ENCODE measurements at regions not wholly inside any gene's neighbourhood (a gene's known extent, or its start where the extent isn't known, plus 50 kb on each side); places are given as distances from the start of the nearest gene placed in this dataset.

- TF ChIP-seq, protein P1, sequence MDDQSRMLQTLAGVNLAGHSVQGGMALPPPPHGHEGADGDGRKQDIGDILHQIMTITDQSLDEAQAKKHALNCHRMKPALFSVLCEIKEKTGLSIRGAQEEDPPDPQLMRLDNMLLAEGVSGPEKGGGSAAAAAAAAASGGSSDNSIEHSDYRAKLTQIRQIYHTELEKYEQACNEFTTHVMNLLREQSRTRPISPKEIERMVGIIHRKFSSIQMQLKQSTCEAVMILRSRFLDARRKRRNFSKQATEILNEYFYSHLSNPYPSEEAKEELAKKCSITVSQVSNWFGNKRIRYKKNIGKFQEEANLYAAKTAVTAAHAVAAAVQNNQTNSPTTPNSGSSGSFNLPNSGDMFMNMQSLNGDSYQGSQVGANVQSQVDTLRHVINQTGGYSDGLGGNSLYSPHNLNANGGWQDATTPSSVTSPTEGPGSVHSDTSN (IDR thresholded peaks at IDR 0.05; ENCODE audit: insufficient replicate concordance, low read depth, low read length), result no peak
- TF ChIP-seq NR2C2 (IDR thresholded peaks at IDR 0.05; ENCODE audit: borderline replicate concordance, control insufficient read depth, insufficient read length, low read depth) (no peak), POLR2A (IDR thresholded peaks at IDR 0.05; ENCODE audit: low read depth, low read length) (no peak), ZBTB40 (IDR thresholded peaks at IDR 0.05; ENCODE audit: borderline replicate concordance) (no peak), YBX1 (IDR thresholded peaks at IDR 0.05) (no peak), BMI1 (IDR thresholded peaks at IDR 0.05; ENCODE audit: borderline replicate concordance) (no peak)
These were observed 419.6 kb downstream of the GADD45G start for GRCh38 chr9:90024409-90024808.
